NB4 (cell line): ENCODE measurements at regions not wholly inside any gene's neighbourhood (a gene's known extent, or its start where the extent isn't known, plus 50 kb on each side); places are given as distances from the start of the nearest gene placed in this dataset.

ENCODE experiments used
- DNase-seq: peaks from one replicate; pipeline ENCODE4 v3.0.0; 2010; ENCODE audit warnings: low read depth
- H3K4me3 ChIP-seq: one replicate; pipeline ENCODE4 v1.5.1; 2011; ENCODE audit warnings: mild to moderate bottlenecking, low read depth, low read length, moderate library complexity
- MYC ChIP-seq: IDR thresholded peaks from 2 replicates; pipeline ENCODE4 v1.6.1; 2011; ENCODE audit warnings: low read depth, low read length
- POLR2A ChIP-seq: IDR thresholded peaks from 2 replicates; pipeline ENCODE4 v1.6.1; 2011; ENCODE audit warnings: mild to moderate bottlenecking; ENCODE audit not compliant: insufficient read length; ENCODE audit errors: extremely low read depth
- TF ChIP-seq, protein P1 (sequence below): IDR thresholded peaks from 2 replicates; pipeline ENCODE4 v1.6.1; 2011; ENCODE audit warnings: low read depth, low read length
- TF ChIP-seq, protein P2 (sequence below): IDR thresholded peaks from one replicate; pipeline ENCODE4 v1.5.1; 2012; ENCODE audit warnings: low read depth, low read length

DNA sequence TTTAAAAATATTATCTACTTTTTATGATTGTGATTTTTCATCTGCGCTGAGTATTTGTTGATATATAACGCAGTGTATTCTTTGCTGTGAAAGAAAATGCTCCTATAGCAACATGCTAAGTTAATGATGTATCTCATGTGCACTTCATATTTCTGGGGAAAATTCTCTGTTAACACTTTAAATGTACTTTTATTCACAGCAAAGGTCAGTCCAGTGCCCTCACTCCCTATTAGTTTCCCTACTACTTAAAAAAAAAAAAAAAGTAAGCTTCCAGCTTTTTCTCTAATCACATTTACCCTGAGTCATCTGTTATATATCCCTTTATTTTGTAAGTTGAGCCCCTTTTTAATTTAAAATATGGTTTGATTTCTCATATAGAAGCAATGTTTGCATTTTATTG, 219.8 kb downstream of the AEBP2 start:
- DNase-seq, result no peak
- no peak overlapping the region for H3K4me3 ChIP-seq
- TF ChIP-seq, protein P1, sequence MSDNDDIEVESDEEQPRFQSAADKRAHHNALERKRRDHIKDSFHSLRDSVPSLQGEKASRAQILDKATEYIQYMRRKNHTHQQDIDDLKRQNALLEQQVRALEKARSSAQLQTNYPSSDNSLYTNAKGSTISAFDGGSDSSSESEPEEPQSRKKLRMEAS, result no peak
- TF ChIP-seq MYC, result no peak
- TF ChIP-seq POLR2A, result no peak
- TF ChIP-seq, protein P2, sequence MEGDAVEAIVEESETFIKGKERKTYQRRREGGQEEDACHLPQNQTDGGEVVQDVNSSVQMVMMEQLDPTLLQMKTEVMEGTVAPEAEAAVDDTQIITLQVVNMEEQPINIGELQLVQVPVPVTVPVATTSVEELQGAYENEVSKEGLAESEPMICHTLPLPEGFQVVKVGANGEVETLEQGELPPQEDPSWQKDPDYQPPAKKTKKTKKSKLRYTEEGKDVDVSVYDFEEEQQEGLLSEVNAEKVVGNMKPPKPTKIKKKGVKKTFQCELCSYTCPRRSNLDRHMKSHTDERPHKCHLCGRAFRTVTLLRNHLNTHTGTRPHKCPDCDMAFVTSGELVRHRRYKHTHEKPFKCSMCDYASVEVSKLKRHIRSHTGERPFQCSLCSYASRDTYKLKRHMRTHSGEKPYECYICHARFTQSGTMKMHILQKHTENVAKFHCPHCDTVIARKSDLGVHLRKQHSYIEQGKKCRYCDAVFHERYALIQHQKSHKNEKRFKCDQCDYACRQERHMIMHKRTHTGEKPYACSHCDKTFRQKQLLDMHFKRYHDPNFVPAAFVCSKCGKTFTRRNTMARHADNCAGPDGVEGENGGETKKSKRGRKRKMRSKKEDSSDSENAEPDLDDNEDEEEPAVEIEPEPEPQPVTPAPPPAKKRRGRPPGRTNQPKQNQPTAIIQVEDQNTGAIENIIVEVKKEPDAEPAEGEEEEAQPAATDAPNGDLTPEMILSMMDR, result no peak

DNA sequence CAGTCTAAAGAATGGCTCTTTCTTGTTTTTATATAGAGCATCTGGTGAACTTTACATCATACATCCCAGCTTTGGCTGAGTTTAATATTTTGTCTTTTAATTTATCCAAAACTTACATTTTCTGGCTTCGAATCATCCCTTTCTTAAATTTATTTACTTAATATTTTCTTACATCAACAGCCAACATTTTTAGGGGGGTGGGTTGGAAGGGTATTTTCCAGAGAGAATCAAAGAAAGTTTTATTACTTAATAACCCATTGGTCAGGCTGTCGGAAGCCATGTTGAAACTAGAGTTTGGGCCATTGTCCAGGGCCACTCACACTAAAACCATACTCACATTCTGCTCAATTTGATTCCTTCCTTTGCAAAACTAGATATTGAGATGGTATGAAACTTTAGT, 220.2 kb downstream of the AEBP2 start:
- TF ChIP-seq MYC (no peak), POLR2A (no peak)
- TF ChIP-seq, protein P2, result no peak
- TF ChIP-seq, protein P1, result no peak

DNA sequence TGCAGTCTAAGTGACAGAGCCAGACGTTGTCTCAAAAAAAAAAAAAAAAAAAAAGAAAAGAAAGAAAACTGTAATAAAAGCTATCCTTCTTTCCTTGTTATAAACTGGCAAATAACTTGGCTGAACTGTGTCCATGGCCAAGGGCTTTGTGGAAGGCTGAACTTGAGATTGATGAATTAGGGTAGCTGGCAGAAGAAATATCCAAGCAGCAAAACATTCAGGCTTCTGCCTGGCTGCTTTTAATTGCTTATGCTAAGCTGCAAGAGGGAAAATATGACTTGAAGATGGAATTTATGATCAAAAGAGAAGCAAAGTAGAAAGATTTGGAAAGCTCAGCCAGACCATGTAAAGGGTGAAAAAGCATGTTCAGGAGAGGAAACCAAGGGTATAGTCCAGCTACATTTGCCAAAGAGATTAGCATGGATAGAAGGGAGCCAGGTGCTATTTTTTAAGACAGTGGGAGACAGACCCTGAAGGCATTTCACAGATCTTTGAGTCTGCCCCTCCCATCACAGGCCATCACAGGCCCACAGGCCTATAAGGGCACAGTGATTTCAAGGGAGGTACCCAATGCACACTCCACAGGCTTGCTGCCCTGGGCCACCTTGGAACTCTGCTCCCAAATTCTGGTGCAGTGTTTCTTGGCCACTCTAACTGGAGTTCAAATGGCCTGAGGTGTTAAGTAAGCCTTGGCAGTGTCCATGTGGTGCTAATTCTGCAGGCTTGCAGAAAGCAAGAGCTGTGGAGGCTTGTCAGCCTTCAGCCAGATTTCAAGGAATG, 226.0 kb downstream of the AEBP2 start:
- H3K4me3 ChIP-seq, result no peak overlapping the region
- DNase-seq, result no peak
- TF ChIP-seq MYC (no peak), POLR2A (no peak)
- TF ChIP-seq, protein P2, result no peak

More for the DNA sequence above, 220.2 kb downstream of the AEBP2 start:
- no peak for DNase-seq
- H3K4me3 ChIP-seq, result no peak overlapping the region

DNA sequence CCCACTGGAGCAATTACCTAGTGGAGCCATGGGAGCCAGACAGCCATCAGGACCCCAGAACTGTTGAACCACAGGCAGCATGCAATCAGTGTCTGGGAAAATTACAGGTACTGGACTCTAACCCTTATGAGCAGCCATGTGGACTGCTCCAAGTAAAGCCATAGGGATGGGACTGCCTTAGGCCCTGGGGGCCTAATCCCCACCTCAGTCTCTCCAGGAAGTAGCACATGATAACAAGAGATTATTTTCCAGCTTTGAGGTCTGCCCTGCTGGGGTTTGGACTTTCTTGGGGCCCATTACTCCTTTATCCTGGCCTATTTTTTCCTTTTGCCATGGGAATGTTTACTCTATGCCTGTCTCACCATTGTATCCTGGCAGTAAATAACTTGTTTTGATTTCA, 226.8 kb downstream of the AEBP2 start:
- TF ChIP-seq MYC (no peak), POLR2A (no peak)
- TF ChIP-seq, protein P1, result no peak
- TF ChIP-seq, protein P2, result no peak
- no peak overlapping the region for H3K4me3 ChIP-seq
- no peak for DNase-seq

DNA sequence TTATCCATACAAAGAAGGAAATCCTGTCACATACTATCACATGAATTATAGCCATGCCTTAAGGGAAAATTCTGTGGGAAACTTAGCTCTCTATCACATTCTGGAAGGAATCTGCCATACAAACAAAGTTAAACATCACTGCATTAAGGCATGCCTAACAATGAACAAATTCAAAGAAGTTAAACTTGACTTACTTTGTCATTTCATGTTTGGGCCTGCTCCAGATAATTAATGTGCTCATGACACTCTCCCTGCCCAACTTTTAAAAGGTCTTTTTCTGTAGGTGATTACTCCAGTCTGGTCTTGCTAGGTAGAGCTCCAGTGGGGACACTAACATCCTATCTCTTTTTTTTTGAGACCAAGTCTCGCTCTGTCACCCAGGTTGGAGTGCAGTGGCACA, 230.5 kb downstream of the AEBP2 start:
- no peak for TF ChIP-seq MYC
- no peak for TF ChIP-seq POLR2A
- TF ChIP-seq, protein P2, result no peak
- TF ChIP-seq, protein P1, result no peak
- no peak for DNase-seq
- H3K4me3 ChIP-seq, result no peak overlapping the region

DNA sequence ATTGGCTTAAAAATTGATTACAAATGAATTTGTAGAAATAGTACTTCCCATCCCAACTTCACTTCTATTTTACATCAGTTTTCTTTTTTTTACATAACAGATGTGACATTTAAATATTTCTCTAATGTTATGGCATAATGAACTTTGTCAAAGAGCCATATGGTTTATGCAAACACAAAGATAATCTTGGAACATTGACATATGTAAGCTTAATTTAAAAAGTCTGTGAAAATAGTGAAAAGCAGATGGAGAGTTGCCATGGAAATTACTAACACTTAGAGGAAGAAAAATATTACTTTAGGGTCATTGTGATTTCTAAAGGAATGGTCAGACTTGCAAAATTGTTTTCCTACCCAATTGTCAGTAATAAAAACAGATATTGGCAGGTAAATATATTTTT, 232.4 kb downstream of the AEBP2 start:
- DNase-seq, result no peak
- TF ChIP-seq, protein P2, result no peak
- TF ChIP-seq, protein P1, result no peak
- TF ChIP-seq MYC (no peak), POLR2A (no peak)
- H3K4me3 ChIP-seq, result no peak overlapping the region
